ENCODE measurements at regions not wholly inside any gene's neighbourhood (a gene's known extent, or its start where the extent isn't known, plus 50 kb on each side); places are given as distances from the start of the nearest gene placed in this dataset.
"Not testable (repeated sequence)": the region's sequence is repeated elsewhere in the genome, so short reads cannot be mapped to it uniquely, and the experiment has no call there.

DNA sequence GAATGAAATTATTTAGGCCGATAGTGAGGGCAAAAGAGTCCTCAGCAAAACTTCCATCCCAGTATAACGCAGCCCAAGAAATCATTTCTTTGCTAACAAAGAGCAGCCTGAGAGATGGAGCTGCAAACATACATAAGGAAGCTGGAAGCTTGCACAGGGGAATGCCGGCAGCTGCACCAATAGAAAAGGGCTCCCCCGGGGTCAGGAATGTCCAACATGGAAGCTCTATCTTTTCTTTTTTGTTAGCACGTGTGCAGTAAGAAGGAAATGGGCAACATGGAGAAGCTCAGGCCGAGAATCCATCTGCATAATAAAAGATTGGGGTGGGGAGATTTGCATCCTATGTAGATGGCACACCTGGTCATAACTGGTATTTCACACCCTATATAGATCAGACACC lies 1363.5 kb upstream of the PCDH20 start:
- intact Hi-C loops (cut with DNase I), result no loop called here
- TF ChIP-seq, protein P1, sequence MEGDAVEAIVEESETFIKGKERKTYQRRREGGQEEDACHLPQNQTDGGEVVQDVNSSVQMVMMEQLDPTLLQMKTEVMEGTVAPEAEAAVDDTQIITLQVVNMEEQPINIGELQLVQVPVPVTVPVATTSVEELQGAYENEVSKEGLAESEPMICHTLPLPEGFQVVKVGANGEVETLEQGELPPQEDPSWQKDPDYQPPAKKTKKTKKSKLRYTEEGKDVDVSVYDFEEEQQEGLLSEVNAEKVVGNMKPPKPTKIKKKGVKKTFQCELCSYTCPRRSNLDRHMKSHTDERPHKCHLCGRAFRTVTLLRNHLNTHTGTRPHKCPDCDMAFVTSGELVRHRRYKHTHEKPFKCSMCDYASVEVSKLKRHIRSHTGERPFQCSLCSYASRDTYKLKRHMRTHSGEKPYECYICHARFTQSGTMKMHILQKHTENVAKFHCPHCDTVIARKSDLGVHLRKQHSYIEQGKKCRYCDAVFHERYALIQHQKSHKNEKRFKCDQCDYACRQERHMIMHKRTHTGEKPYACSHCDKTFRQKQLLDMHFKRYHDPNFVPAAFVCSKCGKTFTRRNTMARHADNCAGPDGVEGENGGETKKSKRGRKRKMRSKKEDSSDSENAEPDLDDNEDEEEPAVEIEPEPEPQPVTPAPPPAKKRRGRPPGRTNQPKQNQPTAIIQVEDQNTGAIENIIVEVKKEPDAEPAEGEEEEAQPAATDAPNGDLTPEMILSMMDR (IDR thresholded peaks at IDR 0.05), result no peak
- H3K4me3 ChIP-seq, result no peak overlapping the region
- no peaks in the 10 kb centered on the region for H3K27me3 ChIP-seq
- WGBS, 2 donors, result 68 to 75% methylated on average over 6 of the region's 6 CpGs
- ATAC-seq (no peak), DNase-seq (no peak)
- no peaks in the 10 kb centered on the region for H3K36me3 ChIP-seq (replicated peaks in 1 of 2; ENCODE audit: insufficient read depth in 1 of 2, low read depth in 2 of 2)
- H3K4me1 ChIP-seq, result no peaks in the 10 kb centered on the region
- H3K9me3 ChIP-seq, result no peaks in the 10 kb centered on the region
- H3K27ac ChIP-seq, result no peak overlapping the region

DNA sequence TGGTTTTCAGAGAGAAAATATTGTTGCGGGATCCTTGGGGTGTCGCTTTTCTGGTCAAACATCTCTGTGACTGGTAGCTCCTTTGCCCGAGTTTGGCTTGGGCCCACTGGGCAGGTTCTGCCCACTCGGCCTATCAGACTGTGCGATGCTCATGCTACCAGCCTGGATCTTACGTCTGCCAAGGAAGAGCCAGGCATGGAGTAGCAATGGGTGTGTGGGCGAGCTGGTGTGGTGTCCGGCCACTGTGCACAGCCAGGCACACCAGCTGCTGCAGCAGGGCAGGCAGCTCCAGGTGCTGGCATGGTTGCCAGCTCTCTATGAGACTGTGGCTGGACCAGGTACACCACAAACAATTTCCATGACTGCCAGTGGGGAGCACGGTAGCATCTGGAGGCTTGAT lies 1351.8 kb upstream of the PCDH20 start:
- no peaks in the 10 kb centered on the region for H3K4me1 ChIP-seq
- intact Hi-C loops (cut with DNase I), result no loop called here
- no peak overlapping the region for H3K27ac ChIP-seq
- ATAC-seq, result no peak
- no peak for DNase-seq
- TF ChIP-seq POLR2A (IDR thresholded peaks at IDR 0.05), result no peak
- TF ChIP-seq, protein P1 (IDR thresholded peaks at IDR 0.05), result no peak
- 90 to 91% methylated on average over 8 to 9 of the region's 9 CpGs for WGBS, 2 donors
- H3K36me3 ChIP-seq (replicated peaks in 1 of 2; ENCODE audit: insufficient read depth in 1 of 2, low read depth in 2 of 2), result no peaks in the 10 kb centered on the region
- H3K9me3 ChIP-seq, result no peaks in the 10 kb centered on the region
- no peaks in the 10 kb centered on the region for H3K27me3 ChIP-seq
- no peak overlapping the region for H3K4me3 ChIP-seq

- ATAC-seq (no peak), DNase-seq (no peak)
- H3K36me3 ChIP-seq (replicated peaks in 1 of 2; ENCODE audit: insufficient read depth in 1 of 2, low read depth in 2 of 2), result no peaks in the 10 kb centered on the region
- no peak overlapping the region for H3K27ac ChIP-seq
- no peaks in the 10 kb centered on the region for H3K9me3 ChIP-seq
- no peak overlapping the region for H3K4me3 ChIP-seq
- H3K27me3 ChIP-seq, result no peaks in the 10 kb centered on the region
- no peaks in the 10 kb centered on the region for H3K4me1 ChIP-seq
- WGBS, 2 donors, result 77 to 86% methylated on average over 1 of the region's 1 CpG
- TF ChIP-seq, protein P1 (IDR thresholded peaks at IDR 0.05), result no peak
- intact Hi-C loops (cut with DNase I), result no loop called here
Measured at GRCh38 chr13:62760724-62761123, 1345.1 kb upstream of the PCDH20 start.

GRCh38 chr13:62747629-62748028 lies 1332.0 kb upstream of the PCDH20 start:
- TF ChIP-seq POLR2A (IDR thresholded peaks at IDR 0.05), result no peak
- TF ChIP-seq, protein P1 (IDR thresholded peaks at IDR 0.05), result no peak
- ATAC-seq (no peak), DNase-seq (no peak)
- Histone ChIP-seq H3K27ac (no peak overlapping the region), H3K4me3 (no peak overlapping the region), H3K27me3 (no peaks in the 10 kb centered on the region), H3K9me3 (no peaks in the 10 kb centered on the region), H3K36me3 (replicated peaks in 1 of 2; ENCODE audit: insufficient read depth in 1 of 2, low read depth in 2 of 2) (no peaks in the 10 kb centered on the region), H3K4me1 (no peaks in the 10 kb centered on the region)
- 36 to 38% methylated on average over 2 of the region's 2 CpGs for WGBS, 2 donors
- intact Hi-C loops (cut with DNase I), result no loop called here

DNA sequence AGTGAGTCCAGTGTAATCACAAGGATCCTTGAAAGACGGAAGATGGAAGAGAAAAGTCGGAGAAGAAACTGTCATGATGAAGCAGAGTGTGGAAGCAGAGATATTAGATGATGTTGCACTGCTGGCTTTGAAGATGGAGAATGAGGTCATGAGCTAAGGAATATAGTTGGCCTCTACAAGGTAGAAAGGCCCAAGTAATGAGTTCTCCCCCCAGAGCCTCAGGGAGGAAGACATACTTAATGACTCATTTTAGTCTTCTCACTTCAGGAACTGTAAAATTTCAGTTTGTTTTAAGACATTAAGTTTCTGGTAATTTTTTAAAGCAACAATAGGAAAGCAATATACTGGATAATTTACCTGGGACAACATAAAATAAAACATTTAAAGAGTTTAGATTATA lies 1331.5 kb upstream of the PCDH20 start:
- Histone ChIP-seq H3K27me3 (no peaks in the 10 kb centered on the region), H3K27ac (no peak overlapping the region), H3K4me1 (no peaks in the 10 kb centered on the region), H3K36me3 (replicated peaks in 1 of 2; ENCODE audit: insufficient read depth in 1 of 2, low read depth in 2 of 2) (no peaks in the 10 kb centered on the region), H3K9me3 (no peaks in the 10 kb centered on the region), H3K4me3 (no peak overlapping the region)
- intact Hi-C loops (cut with DNase I), result no loop called here
- ATAC-seq, result no peak
- WGBS, 2 donors, result 85 to 90% methylated on average over 2 of the region's 2 CpGs
- DNase-seq, result no peak
- TF ChIP-seq, protein P1 (IDR thresholded peaks at IDR 0.05), result no peak
- no peak for TF ChIP-seq POLR2A (IDR thresholded peaks at IDR 0.05)

GRCh38 chr13:62729746-62730145 lies 1314.1 kb upstream of the PCDH20 start:
- DNase-seq; intact Hi-C loops (cut with DNase I); H3K9me3 ChIP-seq; H3K4me1 ChIP-seq; H3K4me3 ChIP-seq; ATAC-seq; H3K27me3 ChIP-seq; H3K36me3 ChIP-seq (replicated peaks in 1 of 2; ENCODE audit: insufficient read depth in 1 of 2, low read depth in 2 of 2); H3K27ac ChIP-seq: not testable (repeated sequence)
- WGBS, 2 donors, result 83 to 95% methylated on average over 4 to 9 of the region's 9 CpGs
